H9 (cell line): ENCODE measurements at regions not wholly inside any gene's neighbourhood (a gene's known extent, or its start where the extent isn't known, plus 50 kb on each side); places are given as distances from the start of the nearest gene placed in this dataset.

Source experiments
- DNase-seq: peaks from one replicate; pipeline ENCODE4 v3.0.0-alpha.2; 2017
- H2AFZ ChIP-seq: one replicate; pipeline ENCODE4 v1.6.1; 2013; ENCODE audit warnings: mild to moderate bottlenecking, low read length, control low read depth, moderate library complexity
- H2AK5ac ChIP-seq: 2 replicates; pipeline ENCODE4 v1.6.1; 2013; ENCODE audit warnings: low read length, control low read depth, mixed read lengths; ENCODE audit not compliant: insufficient read length
- H2BK120ac ChIP-seq: one replicate; pipeline ENCODE4 v1.6.1; 2013; ENCODE audit warnings: low read depth, mild to moderate bottlenecking, low read length, control low read depth, inconsistent platforms; ENCODE audit not compliant: poor library complexity, severe bottlenecking
- H2BK12ac ChIP-seq: 2 replicates; pipeline ENCODE4 v1.6.1; 2013; ENCODE audit warnings: low read length, control low read depth, mixed read lengths, low read depth; ENCODE audit not compliant: insufficient read length
- H2BK15ac ChIP-seq: 2 replicates; pipeline ENCODE4 v1.6.1; 2013; ENCODE audit warnings: low read depth, low read length, control low read depth
- H2BK20ac ChIP-seq: one replicate; pipeline ENCODE4 v1.6.1; 2013; ENCODE audit warnings: low read depth, mild to moderate bottlenecking, low read length, control low read depth, inconsistent platforms; ENCODE audit not compliant: poor library complexity, severe bottlenecking
- H2BK5ac ChIP-seq: 2 replicates; pipeline ENCODE4 v1.6.1; 2013; ENCODE audit warnings: low read length, control low read depth, mixed read lengths; ENCODE audit not compliant: insufficient read length
- H3K14ac ChIP-seq: 2 replicates; pipeline ENCODE4 v1.6.1; 2013; ENCODE audit warnings: low read length, control low read depth; ENCODE audit not compliant: insufficient read depth
- H3K18ac ChIP-seq: 2 replicates; pipeline ENCODE4 v1.6.1; 2013; ENCODE audit warnings: low read depth, mild to moderate bottlenecking, mixed read lengths, low read length, control low read depth; ENCODE audit not compliant: insufficient read length
- H3K23ac ChIP-seq: 2 replicates; pipeline ENCODE4 v1.6.1; 2013; ENCODE audit warnings: low read length, control low read depth, mixed read lengths, low read depth; ENCODE audit not compliant: insufficient read length
- H3K23me2 ChIP-seq: 2 replicates; pipeline ENCODE4 v1.6.1; 2013; ENCODE audit warnings: low read depth, mild to moderate bottlenecking, mixed read lengths, low read length, control low read depth; ENCODE audit not compliant: insufficient read length, poor library complexity, severe bottlenecking
- H3K27ac ChIP-seq: 2 replicates; pipeline ENCODE4 v1.5.1; 2013; ENCODE audit warnings: low read length, control low read depth, mixed read lengths, low read depth; ENCODE audit not compliant: insufficient read length
- H3K27me3 ChIP-seq: 2 replicates; pipeline ENCODE4 v1.6.1; 2013; ENCODE audit warnings: low read length, control low read depth, inconsistent platforms; ENCODE audit not compliant: insufficient read depth
- H3K4ac ChIP-seq: 2 replicates; pipeline ENCODE4 v1.6.1; 2013; ENCODE audit warnings: low read depth, mild to moderate bottlenecking, control low read depth, inconsistent platforms, low read length, moderate library complexity
- H3K4me1 ChIP-seq: 2 replicates; pipeline ENCODE4 v1.6.1; 2013; ENCODE audit warnings: low read length, control low read depth, inconsistent platforms; ENCODE audit not compliant: insufficient read depth
- H3K4me2 ChIP-seq: 2 replicates; pipeline ENCODE4 v1.6.1; 2013; ENCODE audit warnings: low read length, control low read depth, mixed read lengths; ENCODE audit not compliant: insufficient read length, insufficient read depth
- H3K56ac ChIP-seq: 2 replicates; pipeline ENCODE4 v1.6.1; 2013; ENCODE audit warnings: low read depth, mild to moderate bottlenecking, mixed read lengths, low read length, control low read depth; ENCODE audit not compliant: insufficient read length
- H3K79me1 ChIP-seq: 2 replicates; pipeline ENCODE4 v1.6.1; 2013; ENCODE audit warnings: low read depth, mild to moderate bottlenecking, moderate library complexity, low read length, control low read depth, inconsistent platforms; ENCODE audit not compliant: insufficient read depth, poor library complexity, severe bottlenecking
- H3K79me2 ChIP-seq: 2 replicates; pipeline ENCODE4 v1.6.1; 2013; ENCODE audit warnings: low read length, control low read depth, inconsistent platforms; ENCODE audit not compliant: insufficient read depth
- H3K9ac ChIP-seq: 2 replicates; pipeline ENCODE4 v1.6.1; 2013; ENCODE audit warnings: low read length, control low read depth, mixed read lengths; ENCODE audit not compliant: insufficient read length; ENCODE audit errors: extremely low read depth
- H3K9me3 ChIP-seq: one replicate; pipeline ENCODE4 v1.6.1; 2013; ENCODE audit warnings: low read depth, low read length, inconsistent platforms; ENCODE audit not compliant: control insufficient read depth
- H3T11ph ChIP-seq: one replicate; pipeline ENCODE4 v1.6.1; 2013; ENCODE audit warnings: mild to moderate bottlenecking, low read length, control low read depth, inconsistent platforms
- H4K20me1 ChIP-seq: one replicate; pipeline ENCODE4 v1.6.1; 2013; ENCODE audit not compliant: control insufficient read depth, insufficient read length, insufficient read depth
- H4K5ac ChIP-seq: 2 replicates; pipeline ENCODE4 v1.6.1; 2013; ENCODE audit warnings: low read depth, mild to moderate bottlenecking, mixed read lengths, low read length, control low read depth; ENCODE audit not compliant: insufficient read length
- H4K8ac ChIP-seq: replicated peaks from 2 replicates; pipeline ENCODE4 v1.6.1; 2013; ENCODE audit warnings: low read length, control low read depth, mixed read lengths, low read depth; ENCODE audit not compliant: insufficient read length
- H4K91ac ChIP-seq: 2 replicates; pipeline ENCODE4 v1.6.1; 2013; ENCODE audit warnings: low read depth, mild to moderate bottlenecking, moderate library complexity, mixed read lengths, low read length, control low read depth; ENCODE audit not compliant: insufficient read length
- H3K27ac Mint-ChIP-seq, 3 experiments: 2 replicates in 2 of 3; 3 replicates in 1 of 3; pipeline ENCODE4 v1.8.0; 2020 to 2021; ENCODE audit warnings: mixed read lengths in 3 of 3, mild to moderate bottlenecking in 1 of 3, moderate library complexity in 1 of 3
- H3K27me3 Mint-ChIP-seq: 2 replicates; pipeline ENCODE4 v1.8.0; 2021; ENCODE audit warnings: low read depth, mild to moderate bottlenecking, moderate library complexity, mixed read lengths
- H3K36me3 Mint-ChIP-seq, 3 experiments: 2 replicates in 2 of 3; 3 replicates in 1 of 3; pipeline ENCODE4 v1.8.0; 2020 to 2021; ENCODE audit warnings: low read depth in 3 of 3, mixed read lengths in 3 of 3; ENCODE audit not compliant: insufficient read depth in 1 of 3
- H3K4me1 Mint-ChIP-seq, 2 experiments: 2 replicates each; pipeline ENCODE4 v1.8.0; 2020; ENCODE audit warnings: mixed read lengths in 2 of 2
- H3K4me3 Mint-ChIP-seq, 2 experiments: 2 replicates in 1 of 2; 3 replicates in 1 of 2; pipeline ENCODE4 v1.8.0; 2020 to 2021; ENCODE audit warnings: mild to moderate bottlenecking in 2 of 2, mixed read lengths in 2 of 2, moderate library complexity in 1 of 2
- H3K9me3 Mint-ChIP-seq, 2 experiments: 2 replicates in 1 of 2; 3 replicates in 1 of 2; pipeline ENCODE4 v1.8.0; 2020; ENCODE audit warnings: mild to moderate bottlenecking in 2 of 2, mixed read lengths in 2 of 2, moderate library complexity in 1 of 2
- CTCF ChIP-seq: fragments of 200-600 bp; sonication (generic); conservative IDR thresholded peaks from 3 replicates; pipeline ENCODE4 v1.8.0; 2021; ENCODE audit warnings: antibody characterized with exemption, mild to moderate bottlenecking
- WGBS: extraction: QIAGEN DNeasy Blood & Tissue Kit; methylation state at CpG from one replicate; pipeline ENCODE4 v1.1.7; 2013; ENCODE audit warnings: missing lambda C conversion rate, low lambda C conversion rate, mixed read lengths; ENCODE audit not compliant: insufficient read length; ENCODE audit errors: extremely low coverage; 5-methylcytosine and 5-hydroxymethylcytosine counted together

- WGBS: no CpG with 5 or more reads among the region's 3 CpGs
- no peak overlapping the region for H3K27ac ChIP-seq
- no peak overlapping the region; a peak in 1 of 7 replicates for H3K27ac Mint-ChIP-seq
Observed at GRCh38 chr2:59701271-59701994, 852.0 kb downstream of the BCL11A start.

More at GRCh38 chr2:59701271-59701994, 852.0 kb downstream of the BCL11A start:
- Histone ChIP-seq H2BK120ac (no peak overlapping the region), H3T11ph (no peak overlapping the region), H3K4me1 (no peaks in the 10 kb centered on the region), H3K23ac (no peak overlapping the region), H2BK15ac (no peak overlapping the region), H2AK5ac (no peak overlapping the region), H4K8ac (no peak overlapping the region), H2BK5ac (no peak overlapping the region), H3K79me2 (no peaks in the 10 kb centered on the region), H2BK12ac (no peak overlapping the region), H3K27me3 (no peaks in the 10 kb centered on the region), H4K20me1 (no peaks in the 10 kb centered on the region), H4K91ac (no peak overlapping the region), H3K14ac (no peak overlapping the region), H3K18ac (no peak overlapping the region), H3K4ac (no peak overlapping the region), H3K9ac (no peak overlapping the region), H3K23me2 (no peaks in the 10 kb centered on the region), H3K56ac (no peak overlapping the region), H4K5ac (no peak overlapping the region), H3K9me3 (no peaks in the 10 kb centered on the region), H3K79me1 (no peaks in the 10 kb centered on the region), H2AFZ (no peak overlapping the region), H2BK20ac (no peak overlapping the region), H3K4me2 (no peak overlapping the region)
- no peaks in the 10 kb centered on the region for H3K27me3 Mint-ChIP-seq
- no peak overlapping the region for H3K4me3 Mint-ChIP-seq
- no peak for TF ChIP-seq CTCF
- no peaks in the 10 kb centered on the region for H3K4me1 Mint-ChIP-seq
- no peak for DNase-seq
- H3K36me3 Mint-ChIP-seq: peaks cover 4 to 8% (median 5%) of the 10 kb centered on the region in 3 experiments; a peak in 3 of 7 replicates
- peaks cover 8 to 10% of the 10 kb centered on the region in 2 experiments; a peak in 4 of 5 replicates for H3K9me3 Mint-ChIP-seq
